B cell (primary cell): ENCODE measurements at regions not wholly inside any gene's neighbourhood (a gene's known extent, or its start where the extent isn't known, plus 50 kb on each side); places are given as distances from the start of the nearest gene placed in this dataset.

ENCODE experiments used
- EZH2 ChIP-seq: IDR thresholded peaks from 2 replicates; pipeline ENCODE4 v1.6.1; 2012; ENCODE audit warnings: borderline replicate concordance, low read depth, mild to moderate bottlenecking, moderate library complexity, low read length; ENCODE audit not compliant: insufficient read depth, poor library complexity, severe bottlenecking
- TF ChIP-seq, protein P1 (sequence below): fragments of 200-600 bp; IDR thresholded peaks from one replicate; pipeline ENCODE4 v1.8.0; 2022; ENCODE audit warnings: antibody characterized with exemption, mild to moderate bottlenecking

DNA sequence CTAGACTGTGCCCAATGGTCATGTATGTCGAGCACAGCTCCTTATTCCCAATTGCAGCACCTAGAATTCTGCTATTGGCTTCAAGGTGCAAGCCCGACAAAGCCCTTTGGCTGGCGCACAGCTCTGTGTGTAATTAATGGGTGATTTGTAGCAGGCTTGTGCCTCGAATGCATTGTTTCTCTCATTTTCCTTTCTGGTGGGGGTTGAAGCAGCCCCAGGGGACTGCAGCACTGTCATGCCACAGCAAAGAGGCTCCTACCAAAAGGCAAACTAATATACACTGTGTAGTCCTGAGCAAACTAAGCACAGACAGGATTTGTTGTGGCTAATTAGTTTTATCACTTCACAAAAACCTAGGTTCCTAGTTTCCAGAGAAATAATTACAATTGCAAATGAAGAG lies 898.7 kb downstream of the UQCRFS1 start:
- TF ChIP-seq, protein P1, sequence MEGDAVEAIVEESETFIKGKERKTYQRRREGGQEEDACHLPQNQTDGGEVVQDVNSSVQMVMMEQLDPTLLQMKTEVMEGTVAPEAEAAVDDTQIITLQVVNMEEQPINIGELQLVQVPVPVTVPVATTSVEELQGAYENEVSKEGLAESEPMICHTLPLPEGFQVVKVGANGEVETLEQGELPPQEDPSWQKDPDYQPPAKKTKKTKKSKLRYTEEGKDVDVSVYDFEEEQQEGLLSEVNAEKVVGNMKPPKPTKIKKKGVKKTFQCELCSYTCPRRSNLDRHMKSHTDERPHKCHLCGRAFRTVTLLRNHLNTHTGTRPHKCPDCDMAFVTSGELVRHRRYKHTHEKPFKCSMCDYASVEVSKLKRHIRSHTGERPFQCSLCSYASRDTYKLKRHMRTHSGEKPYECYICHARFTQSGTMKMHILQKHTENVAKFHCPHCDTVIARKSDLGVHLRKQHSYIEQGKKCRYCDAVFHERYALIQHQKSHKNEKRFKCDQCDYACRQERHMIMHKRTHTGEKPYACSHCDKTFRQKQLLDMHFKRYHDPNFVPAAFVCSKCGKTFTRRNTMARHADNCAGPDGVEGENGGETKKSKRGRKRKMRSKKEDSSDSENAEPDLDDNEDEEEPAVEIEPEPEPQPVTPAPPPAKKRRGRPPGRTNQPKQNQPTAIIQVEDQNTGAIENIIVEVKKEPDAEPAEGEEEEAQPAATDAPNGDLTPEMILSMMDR: no peak
- TF ChIP-seq EZH2: no peak
